ENCODE measurements at regions not wholly inside any gene's neighbourhood (a gene's known extent, or its start where the extent isn't known, plus 50 kb on each side); places are given as distances from the start of the nearest gene placed in this dataset.

- H3K36me3 ChIP-seq (replicated peaks) = no peaks in the 10 kb centered on the region
These were observed 68.1 kb downstream of the HTR5A start for GRCh38 chr7:155138204-155138603.

DNA sequence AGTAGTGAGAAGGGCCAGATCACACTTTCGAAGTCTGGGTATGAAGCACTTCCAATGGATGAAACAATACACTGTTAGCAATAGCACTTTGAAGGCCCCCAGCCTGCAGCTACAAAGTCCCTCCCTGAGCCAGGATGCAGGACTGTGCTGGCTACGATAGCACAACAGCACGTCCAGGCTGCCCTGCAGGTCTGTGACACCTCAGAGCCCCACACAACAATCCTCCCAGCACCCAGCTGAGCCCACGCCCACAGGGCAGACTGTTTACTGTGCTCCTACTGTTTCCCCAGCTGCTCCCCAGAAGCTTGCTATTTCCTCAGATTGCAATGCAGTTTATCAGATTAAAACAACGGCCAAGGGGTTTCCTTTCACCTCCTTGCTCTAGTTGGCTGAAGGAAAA, 71.4 kb downstream of the HTR5A start:
- Histone ChIP-seq H3K36me3 (replicated peaks) (no peaks in the 10 kb centered on the region), H3K27ac (no peak overlapping the region), H3K4me3 (ENCODE audit: low read depth, low read length) (no peak overlapping the region), H3K27me3 (replicated peaks) (no peaks in the 10 kb centered on the region)
- TF ChIP-seq CTCF (IDR thresholded peaks at IDR 0.05; ENCODE audit: low read depth, low read length, missing control alignments) = no peak
- DNase-seq = no peak
- in situ Hi-C loops (cut with HindIII; ENCODE audit: low pct_ligation_motif_present, low sequenced_read_pairs) = no loop called here

More at GRCh38 chr7:155138204-155138603, 68.1 kb downstream of the HTR5A start:
- Histone ChIP-seq H3K4me3 (ENCODE audit: low read depth, low read length) (no peak overlapping the region), H3K27ac (no peak overlapping the region), H3K27me3 (replicated peaks) (no peaks in the 10 kb centered on the region)
- in situ Hi-C loops (cut with HindIII; ENCODE audit: low pct_ligation_motif_present, low sequenced_read_pairs) = no loop called here
- TF ChIP-seq CTCF (IDR thresholded peaks at IDR 0.05; ENCODE audit: low read depth, low read length, missing control alignments) = no peak
- DNase-seq = no peak

DNA sequence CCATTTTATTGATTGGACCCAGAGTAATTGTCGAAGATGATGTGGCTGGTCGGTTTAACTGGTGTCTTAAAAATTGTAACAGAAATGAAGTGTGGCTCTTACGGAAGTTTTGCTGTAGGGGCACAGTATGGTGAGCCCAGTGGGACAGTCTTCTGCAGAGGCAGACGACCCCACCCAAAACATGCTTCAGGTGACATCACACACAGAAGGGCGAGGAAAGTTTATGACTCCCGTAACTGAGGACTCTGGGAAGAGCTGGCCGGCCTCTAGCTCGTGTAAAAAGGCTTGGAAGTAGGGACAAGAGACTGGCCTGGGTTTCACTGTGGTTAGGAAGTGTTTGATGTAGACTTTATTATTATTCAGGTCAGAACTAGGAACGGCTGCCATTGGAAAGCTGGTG, 73.3 kb downstream of the HTR5A start:
- no peak overlapping the region for H3K4me3 ChIP-seq (ENCODE audit: low read depth, low read length)
- no peak for TF ChIP-seq CTCF (IDR thresholded peaks at IDR 0.05; ENCODE audit: low read depth, low read length, missing control alignments)
- H3K27ac ChIP-seq = no peak overlapping the region
- in situ Hi-C loops (cut with HindIII; ENCODE audit: low pct_ligation_motif_present, low sequenced_read_pairs) = no loop called here
- H3K36me3 ChIP-seq (replicated peaks) = no peaks in the 10 kb centered on the region
- DNase-seq = no peak
- H3K27me3 ChIP-seq (replicated peaks) = no peaks in the 10 kb centered on the region

GRCh38 chr7:155144371-155144770, 74.2 kb downstream of the HTR5A start:
- Histone ChIP-seq H3K27ac (no peak overlapping the region), H3K36me3 (replicated peaks) (no peaks in the 10 kb centered on the region), H3K27me3 (replicated peaks) (no peaks in the 10 kb centered on the region), H3K4me3 (ENCODE audit: low read depth, low read length) (no peak overlapping the region)
- no peak for DNase-seq
- in situ Hi-C loops (cut with HindIII; ENCODE audit: low pct_ligation_motif_present, low sequenced_read_pairs) = no loop called here
- no peak for TF ChIP-seq CTCF (IDR thresholded peaks at IDR 0.05; ENCODE audit: low read depth, low read length, missing control alignments)

GRCh38 chr7:155145477-155146255, 75.5 kb downstream of the HTR5A start:
- no peak for TF ChIP-seq CTCF (IDR thresholded peaks at IDR 0.05; ENCODE audit: low read depth, low read length, missing control alignments)
- in situ Hi-C loops (cut with HindIII; ENCODE audit: low pct_ligation_motif_present, low sequenced_read_pairs) = no loop called here
- Histone ChIP-seq H3K4me3 (ENCODE audit: low read depth, low read length) (no peak overlapping the region), H3K27ac (no peak overlapping the region), H3K27me3 (replicated peaks) (no peaks in the 10 kb centered on the region), H3K36me3 (replicated peaks) (no peaks in the 10 kb centered on the region)
- DNase-seq = no peak

DNA sequence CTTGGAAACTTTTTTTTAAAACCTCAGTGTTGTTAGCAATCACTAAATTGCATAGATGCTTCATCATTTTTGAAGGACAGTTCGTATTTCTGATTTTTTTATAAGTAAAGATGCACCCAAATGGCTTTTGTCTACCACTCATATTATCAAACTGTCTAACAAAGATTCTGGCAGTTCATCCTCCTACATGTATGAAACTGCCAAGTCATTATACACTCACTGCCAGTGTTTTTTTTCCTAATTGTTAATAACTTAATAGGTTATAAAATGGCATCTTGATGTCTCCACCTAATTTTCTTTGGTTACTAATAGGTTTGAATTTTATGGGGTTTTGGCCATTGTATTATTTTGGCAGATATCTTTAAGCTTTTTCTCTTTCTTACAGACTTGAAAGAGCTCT, 77.0 kb downstream of the HTR5A start:
- Histone ChIP-seq H3K4me3 (ENCODE audit: low read depth, low read length) (no peak overlapping the region), H3K27me3 (replicated peaks) (no peaks in the 10 kb centered on the region), H3K27ac (no peak overlapping the region), H3K36me3 (replicated peaks) (no peaks in the 10 kb centered on the region)
- in situ Hi-C loops (cut with HindIII; ENCODE audit: low pct_ligation_motif_present, low sequenced_read_pairs) = no loop called here
- DNase-seq = no peak
- TF ChIP-seq CTCF (IDR thresholded peaks at IDR 0.05; ENCODE audit: low read depth, low read length, missing control alignments) = no peak

All from brain microvascular endothelial cell (primary cell).